DND-41 (cell line): ENCODE measurements at regions not wholly inside any gene's neighbourhood (a gene's known extent, or its start where the extent isn't known, plus 50 kb on each side); places are given as distances from the start of the nearest gene placed in this dataset.

Source experiments
- EZH2 ChIP-seq: IDR thresholded peaks from 3 replicates; pipeline ENCODE4 v1.6.1; 2012; ENCODE audit warnings: borderline replicate concordance, low read depth, mild to moderate bottlenecking, moderate library complexity, low read length, inconsistent platforms; ENCODE audit not compliant: severe bottlenecking
- TF ChIP-seq, protein P1 (sequence below): IDR thresholded peaks from 2 replicates; pipeline ENCODE4 v1.5.1; 2012; ENCODE audit warnings: borderline replicate concordance, low read length, moderate library complexity, mild to moderate bottlenecking; ENCODE audit not compliant: poor library complexity, severe bottlenecking; ENCODE audit errors: extremely low read depth

DNA sequence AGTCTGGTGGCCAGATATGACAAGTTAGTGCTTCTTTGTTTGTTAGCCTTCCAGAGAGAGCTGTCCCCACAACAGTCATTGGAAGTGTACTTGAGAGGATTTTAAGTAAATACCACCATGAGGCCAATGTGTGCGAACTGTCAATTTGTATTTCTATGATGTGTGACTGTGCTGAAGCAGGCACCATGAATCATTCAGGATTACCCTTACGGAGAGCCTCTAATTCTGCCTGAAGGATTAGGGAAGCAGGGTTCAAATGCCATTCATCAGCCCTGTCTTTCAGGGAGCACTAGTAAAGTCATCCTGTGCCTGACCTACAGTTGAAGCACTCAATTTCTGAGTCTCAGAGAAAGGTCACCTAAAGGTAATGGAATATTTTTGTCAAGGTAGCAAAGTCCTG is 109.3 kb downstream of the GATA3 start:
- TF ChIP-seq, protein P1, sequence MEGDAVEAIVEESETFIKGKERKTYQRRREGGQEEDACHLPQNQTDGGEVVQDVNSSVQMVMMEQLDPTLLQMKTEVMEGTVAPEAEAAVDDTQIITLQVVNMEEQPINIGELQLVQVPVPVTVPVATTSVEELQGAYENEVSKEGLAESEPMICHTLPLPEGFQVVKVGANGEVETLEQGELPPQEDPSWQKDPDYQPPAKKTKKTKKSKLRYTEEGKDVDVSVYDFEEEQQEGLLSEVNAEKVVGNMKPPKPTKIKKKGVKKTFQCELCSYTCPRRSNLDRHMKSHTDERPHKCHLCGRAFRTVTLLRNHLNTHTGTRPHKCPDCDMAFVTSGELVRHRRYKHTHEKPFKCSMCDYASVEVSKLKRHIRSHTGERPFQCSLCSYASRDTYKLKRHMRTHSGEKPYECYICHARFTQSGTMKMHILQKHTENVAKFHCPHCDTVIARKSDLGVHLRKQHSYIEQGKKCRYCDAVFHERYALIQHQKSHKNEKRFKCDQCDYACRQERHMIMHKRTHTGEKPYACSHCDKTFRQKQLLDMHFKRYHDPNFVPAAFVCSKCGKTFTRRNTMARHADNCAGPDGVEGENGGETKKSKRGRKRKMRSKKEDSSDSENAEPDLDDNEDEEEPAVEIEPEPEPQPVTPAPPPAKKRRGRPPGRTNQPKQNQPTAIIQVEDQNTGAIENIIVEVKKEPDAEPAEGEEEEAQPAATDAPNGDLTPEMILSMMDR, result no peak
- TF ChIP-seq EZH2, result no peak
